GM21515 (cell line): ENCODE measurements at regions not wholly inside any gene's neighbourhood (a gene's known extent, or its start where the extent isn't known, plus 50 kb on each side); places are given as distances from the start of the nearest gene placed in this dataset.
"Not testable (repeated sequence)": the region's sequence is repeated elsewhere in the genome, so short reads cannot be mapped to it uniquely, and the experiment has no call there.

Source experiments
- ATAC-seq: cut with Tn5 transposase; IDR thresholded peaks from one replicate; pipeline ENCODE4 v1.9.1; 2021; ENCODE audit not compliant: unreplicated experiment

GRCh38 chr4:159545556-159545955, 442.7 kb downstream of the RAPGEF2 start:
- ATAC-seq: no peak

DNA sequence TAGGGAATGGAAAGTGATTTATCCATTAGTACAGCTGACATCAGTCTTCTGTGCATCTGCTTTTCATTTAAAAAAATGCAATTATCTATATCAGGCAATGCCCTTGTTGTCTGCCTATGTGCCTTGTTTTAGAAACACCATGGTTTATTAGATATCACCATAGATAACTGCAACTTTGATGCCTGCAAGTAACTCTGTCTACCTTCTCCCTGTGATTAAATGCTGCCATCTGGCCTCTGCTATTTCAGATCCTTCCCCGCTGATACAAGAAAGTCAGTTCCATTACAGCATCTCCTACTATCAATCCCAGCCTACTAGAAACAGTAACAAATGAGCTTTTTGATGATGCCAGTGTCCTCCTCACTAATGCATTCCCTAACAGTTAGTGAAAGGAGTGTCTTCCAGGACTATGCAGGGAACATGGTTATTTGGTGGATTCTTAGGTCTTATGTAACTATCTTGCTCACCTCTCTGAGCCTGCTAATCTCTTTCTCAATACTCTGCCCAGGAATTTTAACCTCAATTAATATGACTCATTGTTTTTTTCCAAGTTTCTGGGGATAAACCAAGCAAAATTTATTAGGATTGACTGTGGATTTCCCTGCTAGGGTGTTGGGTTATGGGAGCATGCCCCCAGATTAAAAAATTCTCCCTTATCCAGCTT, 444.9 kb downstream of the RAPGEF2 start:
- no peak for ATAC-seq

GRCh38 chr4:159549098-159549518, 446.2 kb downstream of the RAPGEF2 start:
- ATAC-seq: no peak

DNA sequence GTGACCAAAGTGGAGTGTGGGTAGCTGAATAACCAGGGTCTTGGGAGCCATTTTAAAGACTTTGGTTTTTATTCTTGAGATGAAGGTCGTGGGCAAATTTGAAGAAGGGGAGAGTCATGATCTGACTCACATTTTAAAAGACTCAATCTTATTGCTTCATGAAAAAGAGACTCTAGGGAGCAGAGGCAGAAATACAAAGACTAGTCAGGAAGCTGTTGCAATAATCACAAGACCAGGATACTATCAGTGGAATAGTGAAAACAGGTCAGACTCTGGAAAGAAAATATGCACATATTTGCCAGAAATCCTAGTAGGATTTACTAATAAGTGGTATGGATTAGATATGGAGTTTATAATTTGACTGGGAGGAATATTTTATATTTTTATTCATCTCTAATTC, 448.4 kb downstream of the RAPGEF2 start:
- no peak for ATAC-seq

GRCh38 chr4:159552979-159553768, 450.3 kb downstream of the RAPGEF2 start:
- ATAC-seq: no peak

DNA sequence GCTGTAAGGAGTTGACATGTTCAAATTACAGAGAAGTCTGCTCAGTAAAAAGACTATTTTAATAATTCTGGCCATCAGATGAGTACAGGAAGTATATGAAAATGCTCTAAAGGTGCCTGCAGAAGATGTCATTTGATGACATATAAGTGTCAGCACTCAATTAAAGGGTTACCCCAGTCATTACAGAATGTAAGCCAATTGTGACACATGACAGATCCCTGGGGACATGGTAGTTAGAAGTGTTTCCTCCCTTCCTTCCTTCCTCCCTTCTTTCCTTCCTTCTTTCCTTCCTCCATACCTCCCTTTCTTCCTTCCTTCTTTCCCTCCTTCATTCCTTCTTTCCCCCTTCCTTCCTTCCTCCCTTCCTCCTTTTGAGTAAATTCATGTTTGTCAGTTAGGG, 453.0 kb downstream of the RAPGEF2 start:
- no peak for ATAC-seq

DNA sequence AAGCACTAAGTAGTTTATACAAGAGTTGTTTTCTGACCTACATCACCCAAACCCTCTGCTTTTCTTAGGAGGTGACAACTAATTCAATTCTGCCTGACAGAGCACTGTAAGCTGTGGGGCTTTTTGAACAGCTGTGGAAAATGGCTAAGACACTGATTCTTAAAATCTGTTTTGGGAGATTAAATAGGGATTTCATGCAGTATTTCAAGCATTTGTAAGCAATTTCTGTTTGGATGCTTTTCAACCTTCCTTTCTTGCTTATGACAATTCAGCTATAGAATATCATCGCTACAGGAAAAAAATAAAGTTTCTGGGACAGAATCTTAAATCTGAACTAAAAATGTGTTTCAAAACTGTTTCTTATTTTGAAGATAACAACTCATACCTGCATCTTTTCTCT, 459.5 kb downstream of the RAPGEF2 start:
- ATAC-seq: no peak

DNA sequence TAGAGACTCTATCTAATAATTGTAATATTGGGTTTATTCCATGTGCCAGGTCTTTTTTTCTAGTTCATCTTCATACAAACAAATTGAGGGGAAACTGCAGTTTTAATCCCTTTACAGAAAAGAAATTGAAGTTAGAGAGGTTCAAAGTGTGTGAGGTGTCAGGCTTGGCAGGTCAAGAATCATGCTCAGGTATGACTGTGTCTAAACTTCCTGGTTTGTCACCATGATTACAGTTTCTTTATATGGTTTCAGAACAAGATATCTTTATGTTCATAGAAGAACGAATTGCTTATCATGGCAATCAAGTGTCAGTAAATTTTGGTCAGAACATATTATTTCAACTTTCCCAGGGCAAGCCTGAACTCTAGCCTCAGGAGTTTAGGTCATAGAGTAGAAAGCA, 460.4 kb downstream of the RAPGEF2 start:
- no peak for ATAC-seq

DNA sequence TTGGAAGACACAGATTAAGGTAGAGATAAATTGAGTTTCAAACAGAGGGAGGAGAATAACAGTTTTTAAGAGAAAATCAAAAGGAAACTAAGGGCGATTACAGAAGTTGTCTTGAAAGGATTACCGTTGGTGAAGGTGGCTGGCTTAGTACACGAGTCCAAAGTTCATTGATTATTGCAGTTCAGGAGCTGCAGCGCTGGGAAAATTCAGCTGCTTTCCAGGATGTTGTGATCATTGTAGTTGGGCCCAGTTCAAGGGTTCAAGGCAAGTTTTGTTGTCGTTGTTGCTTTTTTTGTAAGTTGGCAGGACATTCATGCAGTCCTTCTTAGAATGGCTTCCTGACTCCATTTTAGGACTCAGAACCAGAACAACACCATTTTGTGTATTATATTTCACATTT, 461.7 kb downstream of the RAPGEF2 start:
- no peak for ATAC-seq

GRCh38 chr4:159566786-159567185, 463.9 kb downstream of the RAPGEF2 start:
- no peak for ATAC-seq

DNA sequence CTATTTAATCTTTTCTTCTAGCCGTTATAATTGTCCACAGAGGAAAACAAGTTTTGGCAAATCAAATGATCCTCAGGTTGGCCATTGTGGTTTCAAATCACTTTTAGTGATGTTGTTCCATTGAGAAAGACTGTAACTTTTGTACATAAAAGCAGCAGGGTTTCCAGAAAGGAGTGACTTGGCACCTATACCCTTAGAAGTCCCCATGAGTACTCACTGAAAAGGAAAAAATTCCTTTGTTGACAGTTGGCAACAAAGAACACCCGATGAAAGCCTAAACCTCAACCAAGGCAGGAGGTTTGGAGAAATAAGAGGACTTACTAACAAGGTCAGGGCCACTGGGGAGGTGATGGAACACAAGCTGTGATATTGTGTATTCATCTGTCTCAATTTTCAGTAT, 474.4 kb downstream of the RAPGEF2 start:
- no peak for ATAC-seq

DNA sequence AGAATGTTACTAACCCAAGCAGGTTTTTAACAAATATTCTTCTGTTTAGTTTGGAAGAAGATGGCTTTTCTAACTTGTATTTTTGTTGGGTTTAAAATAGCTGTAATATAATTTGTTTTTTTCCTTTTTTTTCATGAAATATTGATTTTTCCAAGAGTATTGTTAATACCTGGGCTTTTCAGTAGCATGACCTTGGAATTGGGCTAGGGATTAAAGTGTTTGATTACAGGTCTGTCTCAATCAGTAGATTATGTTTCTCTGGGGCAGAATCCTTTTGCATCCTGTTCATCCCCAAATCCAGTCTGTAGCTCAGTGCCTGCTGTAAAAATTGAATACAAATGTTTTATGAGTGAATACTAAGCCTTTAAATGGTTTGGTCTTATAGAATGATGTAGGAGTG, 479.8 kb downstream of the RAPGEF2 start:
- ATAC-seq: no peak

- ATAC-seq: no peak
Observed at GRCh38 chr4:159592898-159593556, 490.1 kb downstream of the RAPGEF2 start.

- ATAC-seq: no peak
Observed at GRCh38 chr4:159593681-159594080, 490.8 kb downstream of the RAPGEF2 start.

DNA sequence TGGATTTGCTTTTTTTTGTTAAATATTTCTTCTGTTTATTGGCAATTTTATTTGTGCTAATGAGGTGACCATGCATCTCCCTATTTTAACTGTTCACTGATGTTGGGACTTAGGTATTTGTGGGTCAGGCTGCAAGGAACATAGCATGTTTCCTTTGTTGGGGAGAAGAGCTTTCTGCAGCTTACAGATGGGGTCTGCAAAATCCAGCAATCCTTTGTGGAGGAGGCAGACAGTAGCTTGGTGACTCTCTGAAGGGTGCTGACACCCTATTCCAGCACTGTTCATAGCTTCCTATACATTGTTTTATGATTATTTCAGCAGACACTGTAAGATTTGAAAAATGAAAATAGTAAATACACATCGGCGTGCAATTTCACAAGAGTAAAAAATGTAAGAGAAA, 491.7 kb downstream of the RAPGEF2 start:
- no peak for ATAC-seq

DNA sequence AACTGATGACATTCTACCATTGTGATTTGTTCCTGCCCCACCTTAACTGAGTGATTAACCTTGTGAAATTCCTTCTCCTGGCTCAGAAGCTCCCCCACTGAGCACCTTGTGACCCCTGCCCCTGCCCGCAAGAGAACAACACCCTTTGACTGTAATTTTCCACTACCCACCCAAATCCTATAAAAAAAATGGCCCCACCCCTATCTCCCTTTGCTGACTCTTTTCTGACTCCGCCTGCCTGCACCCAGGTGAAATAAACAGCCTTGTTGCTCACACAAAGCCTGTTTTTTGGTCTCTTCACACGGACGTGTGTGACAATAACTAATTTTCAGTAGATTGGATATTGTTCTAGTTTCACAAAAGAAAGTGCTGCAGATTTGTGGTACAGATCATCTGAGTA, 492.2 kb downstream of the RAPGEF2 start:
- not testable (repeated sequence) for ATAC-seq

- no peak for ATAC-seq
Observed at GRCh38 chr4:159598602-159599001, 495.7 kb downstream of the RAPGEF2 start.

- ATAC-seq: no peak
Observed at GRCh38 chr4:159600061-159600460, 497.2 kb downstream of the RAPGEF2 start.

DNA sequence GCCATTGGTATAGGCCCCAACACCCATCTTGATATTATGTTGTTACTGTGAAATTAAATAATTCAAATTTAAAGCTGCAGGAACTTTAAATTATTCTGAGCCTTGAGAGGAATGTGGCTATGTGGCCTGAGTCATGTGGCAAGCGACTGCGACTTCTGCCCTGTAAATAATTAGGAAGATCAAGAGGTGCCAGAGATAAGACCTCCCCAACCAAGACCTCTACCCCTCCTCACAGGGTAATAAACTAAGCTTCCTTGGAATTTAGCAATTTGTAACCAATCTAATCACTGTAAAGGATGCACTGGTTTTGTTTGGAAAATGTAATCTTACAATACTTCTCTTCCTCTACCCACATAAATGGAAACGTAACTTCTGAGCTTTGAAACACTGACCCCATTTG, 501.9 kb downstream of the RAPGEF2 start:
- no peak for ATAC-seq

DNA sequence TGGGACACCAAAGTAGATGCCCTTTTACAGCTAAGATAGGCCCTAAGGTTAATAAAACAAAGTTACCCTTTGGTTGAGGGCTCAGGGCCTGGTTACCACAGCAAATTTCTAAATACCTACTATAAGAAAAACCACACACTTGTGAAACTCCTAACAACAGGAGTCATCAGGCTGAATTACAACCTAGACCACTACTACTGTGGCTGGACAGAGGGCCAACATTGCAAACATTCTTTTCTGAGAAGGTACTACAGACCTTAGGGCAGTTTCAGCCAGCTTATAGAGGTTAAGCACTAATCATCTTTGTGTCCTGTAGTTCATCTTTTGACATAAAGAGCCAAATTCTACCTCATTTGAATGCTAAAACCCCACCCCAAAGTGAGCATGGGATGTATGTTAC, 504.0 kb downstream of the RAPGEF2 start:
- no peak for ATAC-seq

- ATAC-seq: no peak
Observed at GRCh38 chr4:159607809-159608208, 504.9 kb downstream of the RAPGEF2 start.

GRCh38 chr4:159608436-159608835, 505.6 kb downstream of the RAPGEF2 start:
- ATAC-seq: no peak
